ENCODE measurements at regions not wholly inside any gene's neighbourhood (a gene's known extent, or its start where the extent isn't known, plus 50 kb on each side); places are given as distances from the start of the nearest gene placed in this dataset.

GRCh38 chr18:45277908-45278307, 337.4 kb upstream of the SLC14A2 start:
- intact Hi-C loops (cut with DNase I): loop anchor here (5.0 kb wide), 2 partner anchors 39 to 104 kb away; no protein-coding TSS in a partner anchor
- no peaks in the 10 kb centered on the region for H3K9me3 ChIP-seq
- H3K36me3 ChIP-seq (ENCODE audit: insufficient read depth in 1 of 2, low read depth in 1 of 2): no peaks in the 10 kb centered on the region
- 94 to 96% (median 94%) methylated on average over 4 of the region's 4 CpGs for WGBS, 3 donors
- no peak overlapping the region for H3K4me3 ChIP-seq
- H3K4me1 ChIP-seq: no peaks in the 10 kb centered on the region
- no peaks in the 10 kb centered on the region for H3K27me3 ChIP-seq (ENCODE audit: insufficient read depth in 3 of 3, low read length in 2 of 3)
- no peak overlapping the region for H3K27ac ChIP-seq
- no peak for ATAC-seq
- DNase-seq: no peak
- TF ChIP-seq CTCF (IDR thresholded peaks at IDR 0.05): no peak

GRCh38 chr18:45280481-45281276, 334.6 kb upstream of the SLC14A2 start:
- DNase-seq: no peak
- Histone ChIP-seq H3K36me3 (ENCODE audit: insufficient read depth in 1 of 2, low read depth in 1 of 2) (no peaks in the 10 kb centered on the region), H3K4me3 (no peak overlapping the region), H3K27me3 (ENCODE audit: insufficient read depth in 3 of 3, low read length in 2 of 3) (no peaks in the 10 kb centered on the region), H3K4me1 (no peaks in the 10 kb centered on the region), H3K9me3 (no peaks in the 10 kb centered on the region), H3K27ac (no peak overlapping the region)
- intact Hi-C loops (cut with DNase I): no loop called here
- 77 to 82% (median 79%) methylated on average over 10 of the region's 10 CpGs for WGBS, 3 donors
- no peak for TF ChIP-seq CTCF (IDR thresholded peaks at IDR 0.05)
- ATAC-seq: no peak

GRCh38 chr18:45282101-45282812, 333.0 kb upstream of the SLC14A2 start:
- Histone ChIP-seq H3K27ac (no peak overlapping the region), H3K9me3 (no peaks in the 10 kb centered on the region), H3K4me3 (no peak overlapping the region), H3K27me3 (ENCODE audit: insufficient read depth in 3 of 3, low read length in 2 of 3) (no peaks in the 10 kb centered on the region), H3K4me1 (no peaks in the 10 kb centered on the region), H3K36me3 (ENCODE audit: insufficient read depth in 1 of 2, low read depth in 1 of 2) (no peaks in the 10 kb centered on the region)
- TF ChIP-seq CTCF (IDR thresholded peaks at IDR 0.05): no peak
- no peak for ATAC-seq
- DNase-seq: no peak
- intact Hi-C loops (cut with DNase I): no loop called here
- WGBS, 3 donors: 79 to 95% (median 87%) methylated on average over 5 of the region's 5 CpGs

GRCh38 chr18:45284174-45284573, 331.1 kb upstream of the SLC14A2 start:
- intact Hi-C loops (cut with DNase I): no loop called here
- Histone ChIP-seq H3K4me1 (no peaks in the 10 kb centered on the region), H3K36me3 (ENCODE audit: insufficient read depth in 1 of 2, low read depth in 1 of 2) (no peaks in the 10 kb centered on the region), H3K27me3 (ENCODE audit: insufficient read depth in 3 of 3, low read length in 2 of 3) (no peaks in the 10 kb centered on the region), H3K4me3 (no peak overlapping the region), H3K9me3 (no peaks in the 10 kb centered on the region), H3K27ac (no peak overlapping the region)
- TF ChIP-seq CTCF (IDR thresholded peaks at IDR 0.05): no peak
- WGBS, 3 donors: 90 to 100% (median 97%) methylated on average over 2 of the region's 2 CpGs
- DNase-seq (no peak), ATAC-seq (no peak)
